H1 (cell line): ENCODE measurements at regions not wholly inside any gene's neighbourhood (a gene's known extent, or its start where the extent isn't known, plus 50 kb on each side); places are given as distances from the start of the nearest gene placed in this dataset.

ENCODE experiments used
- CBX8 ChIP-seq: fragments of 300-800, 300-1000 bp; sonication (generic); IDR thresholded peaks from 2 replicates; pipeline ENCODE4 v1.7.1; 2016; ENCODE audit warnings: low read depth, low read length, borderline replicate concordance
- CHD1 ChIP-seq: IDR thresholded peaks from 2 replicates; pipeline ENCODE4 v1.6.1; 2012; ENCODE audit warnings: low read depth, low read length, improper control_type of control experiment
- CTCF ChIP-seq, 3 experiments: IDR thresholded peaks; 1 replicate in 2 of 3; 2 replicates in 1 of 3; pipeline versions ENCODE4 v1.5.1 to v1.6.1; 2011; ENCODE audit warnings: low read length in 3 of 3, mild to moderate bottlenecking in 3 of 3, inconsistent platforms in 2 of 3, low read depth in 1 of 3, moderate library complexity in 1 of 3; ENCODE audit not compliant: insufficient read depth in 1 of 3; ENCODE audit errors: control extremely low read depth in 1 of 3
- GABPA ChIP-seq: IDR thresholded peaks from 2 replicates; pipeline ENCODE4 v1.6.1; 2011; ENCODE audit warnings: mild to moderate bottlenecking, low read length, moderate library complexity, borderline replicate concordance; ENCODE audit not compliant: insufficient read depth
- HDAC2 ChIP-seq, 2 experiments: fragments of 300-600 bp in 1 of 2; sonication (generic) in 1 of 2; IDR thresholded peaks; 2 replicates each; pipeline ENCODE4 v1.6.1; 2011 to 2012; ENCODE audit warnings: low read depth in 2 of 2, low read length in 2 of 2, mild to moderate bottlenecking in 2 of 2, moderate library complexity in 2 of 2, borderline replicate concordance in 1 of 2, inconsistent platforms in 1 of 2
- JUN ChIP-seq: IDR thresholded peaks from 2 replicates; pipeline ENCODE4 v1.6.1; 2011; ENCODE audit warnings: low read depth, mild to moderate bottlenecking, improper control_type of control experiment, low read length
- POLR2A ChIP-seq, 2 experiments: IDR thresholded peaks; 1 replicate in 1 of 2; 2 replicates in 1 of 2; pipeline ENCODE4 v1.6.1; 2011; ENCODE audit warnings: low read depth in 2 of 2, low read length in 2 of 2, mild to moderate bottlenecking in 2 of 2; ENCODE audit errors: control extremely low read depth in 1 of 2
- POLR2AphosphoS5 ChIP-seq: IDR thresholded peaks from 2 replicates; pipeline ENCODE4 v1.6.1; 2011; ENCODE audit warnings: low read depth, low read length
- RAD21 ChIP-seq, 2 experiments: IDR thresholded peaks in 1 of 2; conservative IDR thresholded peaks in 1 of 2; 2 replicates each; pipeline ENCODE4 v1.6.1; 2011; ENCODE audit warnings: low read depth in 2 of 2, low read length in 2 of 2, improper control_type of control experiment in 1 of 2, inconsistent platforms in 1 of 2, mild to moderate bottlenecking in 1 of 2, moderate library complexity in 1 of 2
- RXRA ChIP-seq: IDR thresholded peaks from 2 replicates; pipeline ENCODE4 v1.6.1; 2011; ENCODE audit warnings: low read depth, mild to moderate bottlenecking, low read length, moderate library complexity; ENCODE audit not compliant: insufficient read depth
- SIRT6 ChIP-seq: IDR thresholded peaks from one replicate; pipeline ENCODE4 v1.7.1; 2012; ENCODE audit warnings: low read length, inconsistent platforms
- TAF1 ChIP-seq: IDR thresholded peaks from 2 replicates; pipeline ENCODE4 v1.6.1; 2011; ENCODE audit warnings: mild to moderate bottlenecking, low read depth, low read length
- YY1 ChIP-seq: IDR thresholded peaks from 2 replicates; pipeline ENCODE4 v1.6.1; 2011; ENCODE audit warnings: low read depth, mild to moderate bottlenecking, low read length
- ZNF274 ChIP-seq: IDR thresholded peaks from 2 replicates; pipeline ENCODE4 v1.7.0; 2012; ENCODE audit warnings: low read length, borderline replicate concordance; ENCODE audit errors: extremely low read depth

GRCh38 chr4:151481813-151482212 is 72.8 kb downstream of the FHIP1A start:
- TF ChIP-seq CHD1 (no peak), POLR2AphosphoS5 (no peak), RXRA (no peak), SIRT6 (no peak), ZNF274 (no peak), CTCF (IDR thresholded peaks at IDR 0.05; ENCODE audit: control extremely low read depth in 1 of 3, insufficient read depth in 1 of 3, low read depth in 1 of 3, low read length in 3 of 3) (no peak), GABPA (no peak), HDAC2 (IDR thresholded peaks at IDR 0.05; ENCODE audit: borderline replicate concordance in 1 of 2, low read depth in 2 of 2, low read length in 2 of 2) (no peak), CBX8 (no peak), YY1 (no peak), POLR2A (IDR thresholded peaks at IDR 0.05; ENCODE audit: control extremely low read depth in 1 of 2, low read depth in 2 of 2, low read length in 2 of 2) (no peak), TAF1 (no peak), RAD21 (IDR thresholded peaks at IDR 0.05 in 1 of 2, conservative IDR thresholded peaks at IDR 0.05 in 1 of 2; ENCODE audit: low read depth in 2 of 2, low read length in 2 of 2) (no peak), JUN (no peak)
